ENCODE measurements at regions not wholly inside any gene's neighbourhood (a gene's known extent, or its start where the extent isn't known, plus 50 kb on each side); places are given as distances from the start of the nearest gene placed in this dataset.
A peak's percentile ranks its signal among the peaks of the same experiment; 100 is the strongest.
"Not testable (repeated sequence)": the region's sequence is repeated elsewhere in the genome, so short reads cannot be mapped to it uniquely, and the experiment has no call there.

- DNase-seq (ENCODE audit: extremely low read depth in 1 of 11, low read depth in 9 of 11, low spot score in 4 of 11), result no peak
Measured at GRCh38 chr4:177771645-177772044, 329.4 kb upstream of the AGA start.

DNA sequence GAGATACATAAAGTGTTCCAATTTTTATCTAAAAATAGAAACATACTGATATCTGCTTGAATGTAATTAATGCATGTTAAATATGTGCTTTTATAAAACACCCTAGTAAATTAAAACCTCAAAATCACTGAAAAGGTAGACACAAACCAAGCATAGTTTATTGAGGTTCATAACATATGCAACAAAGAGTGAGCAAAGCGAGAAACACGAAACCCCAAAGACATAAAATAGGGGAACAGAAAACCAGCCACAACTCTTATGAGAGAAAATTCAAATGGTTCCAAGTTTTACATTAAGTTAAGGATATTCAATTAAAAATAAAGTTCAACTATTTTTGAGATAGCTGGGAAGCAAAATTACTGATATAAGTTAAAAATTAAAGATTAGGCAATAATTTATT lies 336.4 kb upstream of the AGA start:
- no peak for DNase-seq (ENCODE audit: extremely low read depth in 1 of 11, low read depth in 9 of 11, low spot score in 4 of 11)

DNA sequence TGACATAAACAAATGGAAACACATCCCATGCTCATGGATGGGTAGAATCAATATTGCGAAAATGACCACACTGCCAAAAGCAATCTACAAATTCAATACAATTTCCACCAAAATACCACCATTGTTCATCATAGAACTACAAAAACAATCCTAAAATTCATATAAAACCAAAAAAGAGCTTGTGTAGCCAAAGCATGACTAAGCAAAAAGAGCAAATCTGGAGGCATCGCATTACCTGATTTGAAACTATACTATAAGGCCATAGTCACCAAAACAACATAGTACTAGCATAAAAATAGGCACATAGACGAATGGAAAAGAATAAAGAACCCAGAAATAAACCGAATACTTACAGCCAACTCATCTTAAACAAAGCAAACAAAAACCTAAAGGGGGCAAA lies 342.8 kb upstream of the AGA start:
- no peak for DNase-seq (ENCODE audit: extremely low read depth in 1 of 11, low read depth in 9 of 11, low spot score in 4 of 11)

DNA sequence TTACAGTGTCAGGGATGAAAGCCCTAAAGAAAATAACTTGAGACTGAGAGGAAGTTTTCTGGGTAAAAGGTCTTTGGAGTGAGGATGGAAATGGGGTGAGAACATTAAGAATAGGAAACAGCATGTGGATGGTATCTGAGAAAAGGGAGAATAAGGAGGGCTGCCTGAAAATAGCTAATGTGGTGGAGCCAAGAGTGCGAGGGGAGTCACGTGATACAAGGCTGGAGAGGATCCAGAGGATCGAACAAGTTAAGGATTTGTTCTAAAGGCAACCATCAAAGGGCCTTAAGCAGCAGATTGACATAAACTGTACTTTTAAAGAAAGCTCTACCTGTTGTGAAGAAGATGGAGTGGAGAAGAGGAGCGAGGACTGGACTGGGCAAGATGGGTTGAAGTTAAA lies 347.4 kb upstream of the AGA start:
- DNase-seq (ENCODE audit: extremely low read depth in 1 of 11, low read depth in 9 of 11, low spot score in 4 of 11), result no peak

DNA sequence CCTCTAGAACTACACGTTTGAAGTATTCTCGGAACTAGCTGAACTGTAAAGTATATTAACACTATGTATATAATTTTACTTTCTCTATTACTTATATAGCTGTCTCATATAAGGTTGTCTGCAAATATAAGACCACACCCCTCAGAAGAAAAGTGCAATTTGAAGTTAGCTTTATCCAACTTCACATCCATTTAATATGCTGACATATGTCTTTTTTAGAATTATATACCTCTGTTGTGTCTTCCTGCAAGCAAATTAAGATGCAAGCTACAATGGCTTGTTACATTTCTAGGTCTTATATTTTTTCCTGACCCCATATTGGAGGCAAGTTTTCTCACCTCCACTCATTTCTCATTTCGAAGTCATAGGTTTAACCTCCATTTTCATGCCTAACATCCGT lies 349.0 kb upstream of the AGA start:
- DNase-seq (ENCODE audit: extremely low read depth in 1 of 11, low read depth in 9 of 11, low spot score in 4 of 11), result no peak

GRCh38 chr4:177796841-177797240 lies 354.6 kb upstream of the AGA start:
- DNase-seq (ENCODE audit: extremely low read depth in 1 of 11, low read depth in 9 of 11, low spot score in 4 of 11), result no peak

DNA sequence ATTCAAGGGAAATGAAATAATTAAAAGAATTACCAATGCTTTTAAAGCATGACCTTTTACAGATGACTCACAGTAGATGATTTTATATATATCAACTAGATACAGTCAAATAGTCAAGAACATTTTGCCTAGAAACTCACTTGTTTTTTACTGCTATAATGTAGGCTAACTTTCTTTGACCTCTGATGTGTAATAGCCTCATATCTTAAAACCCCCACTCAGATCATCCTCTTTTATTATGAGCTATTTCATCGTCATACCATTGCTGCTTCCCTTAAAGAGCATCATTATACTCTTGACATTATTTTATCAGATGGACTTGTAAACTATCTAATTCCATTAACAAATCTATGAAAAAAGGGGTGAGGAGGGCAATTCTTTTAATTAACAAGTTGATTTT lies 355.9 kb upstream of the AGA start:
- no peak for DNase-seq (ENCODE audit: extremely low read depth in 1 of 11, low read depth in 9 of 11, low spot score in 4 of 11)

- DNase-seq (ENCODE audit: extremely low read depth in 1 of 11, low read depth in 9 of 11, low spot score in 4 of 11), result no peak
Measured at GRCh38 chr4:177802162-177802561, 359.9 kb upstream of the AGA start.

DNA sequence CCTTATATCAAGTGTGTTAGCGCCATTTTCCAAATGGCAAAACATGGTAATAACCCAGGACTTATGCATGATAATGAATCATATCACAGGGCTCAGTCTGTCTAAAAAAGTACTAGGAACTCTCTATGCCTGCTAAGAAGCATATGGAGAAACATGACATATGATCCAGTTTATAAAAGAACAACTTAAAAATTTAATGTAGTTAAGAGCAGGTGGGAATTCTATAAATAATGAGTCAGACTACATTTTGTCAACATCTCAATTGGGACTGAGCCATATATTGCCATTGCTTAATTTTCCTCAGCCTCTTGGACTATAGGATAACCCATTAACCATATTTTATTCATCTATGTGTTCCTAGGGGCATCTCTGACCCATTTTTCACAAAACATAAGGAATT lies 360.4 kb upstream of the AGA start:
- DNase-seq (ENCODE audit: extremely low read depth in 1 of 11, low read depth in 9 of 11, low spot score in 4 of 11), result no peak

DNA sequence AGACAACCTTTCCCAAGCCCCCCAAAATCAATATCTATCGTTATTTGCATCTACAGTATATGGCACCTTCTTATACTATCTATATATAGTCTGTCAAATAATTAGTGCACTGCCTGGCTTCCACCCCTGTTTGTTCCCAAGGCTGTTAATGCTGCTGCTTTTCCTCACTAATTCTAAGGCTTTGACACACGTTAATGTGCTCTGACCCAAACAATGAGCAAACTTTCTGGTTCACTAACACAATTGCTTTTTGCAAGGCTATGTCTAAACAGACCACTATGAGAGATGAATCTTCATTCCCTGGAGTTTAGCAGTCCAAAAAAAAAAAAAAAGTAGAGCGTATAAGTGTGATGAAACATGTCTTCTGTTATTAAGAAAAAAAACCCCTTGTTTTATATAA lies 360.9 kb upstream of the AGA start:
- no peak for DNase-seq (ENCODE audit: extremely low read depth in 1 of 11, low read depth in 9 of 11, low spot score in 4 of 11)

DNA sequence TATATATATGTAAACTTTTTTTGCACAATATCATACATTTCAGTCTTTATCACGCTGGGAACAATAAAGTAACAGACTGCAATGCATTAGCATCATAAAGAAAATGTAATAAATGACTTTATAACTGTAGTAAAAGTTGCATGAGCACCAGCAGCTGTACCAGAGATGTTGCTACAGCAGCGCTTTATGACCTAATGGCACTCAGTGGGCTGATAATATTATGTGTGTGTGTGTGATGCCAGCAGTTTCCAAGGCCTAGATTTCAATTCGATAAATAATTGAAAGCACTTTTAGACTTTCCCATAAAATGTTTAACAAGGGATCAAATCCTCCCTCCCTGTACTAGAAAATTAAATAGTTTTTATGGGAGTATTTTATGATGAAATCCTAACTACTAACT lies 367.6 kb upstream of the AGA start:
- peak in 1 of 11 donors; percentile 5 for DNase-seq (ENCODE audit: extremely low read depth in 1 of 11, low read depth in 9 of 11, low spot score in 4 of 11)

DNA sequence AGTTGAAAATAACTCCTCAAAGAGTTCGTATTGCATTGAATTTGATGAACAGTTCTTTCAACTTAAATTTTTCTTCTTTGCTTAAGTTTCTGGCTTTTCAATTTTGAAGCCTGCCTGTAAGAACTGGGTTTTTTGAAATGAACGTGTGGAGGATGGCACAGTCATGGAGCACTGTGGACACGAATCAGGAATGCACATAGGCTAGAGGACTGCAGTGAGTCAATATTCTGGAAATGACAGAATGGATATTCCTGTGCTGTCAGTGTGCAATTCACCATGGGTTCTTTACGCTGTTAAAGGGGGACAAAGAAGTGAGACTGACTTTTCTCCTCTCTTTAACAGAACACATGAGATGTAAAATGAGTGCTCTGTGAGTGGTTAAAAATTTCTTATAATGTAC lies 368.0 kb upstream of the AGA start:
- DNase-seq (ENCODE audit: extremely low read depth in 1 of 11, low read depth in 9 of 11, low spot score in 4 of 11), result no peak

DNA sequence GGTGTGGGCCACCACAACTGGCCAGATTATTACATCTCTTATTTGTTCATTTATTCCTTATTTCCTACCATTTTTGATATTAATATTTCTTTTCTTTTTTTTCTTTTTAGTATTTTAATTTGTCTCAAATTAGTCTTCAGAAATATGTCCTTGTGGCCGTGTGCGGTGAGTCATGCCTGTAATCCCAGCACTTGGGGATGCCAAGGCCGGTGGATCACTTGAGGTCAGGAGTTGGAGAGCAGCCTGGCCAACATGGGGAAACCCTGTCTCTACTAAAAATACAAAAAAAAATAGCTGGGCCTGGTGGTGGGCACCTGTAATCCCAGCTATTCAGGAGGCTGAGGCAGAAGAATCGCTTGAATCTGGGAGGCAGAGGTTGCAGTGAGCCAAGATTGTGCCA lies 376.2 kb upstream of the AGA start:
- not testable (repeated sequence) for DNase-seq (ENCODE audit: extremely low read depth in 1 of 11, low read depth in 9 of 11, low spot score in 4 of 11)

DNA sequence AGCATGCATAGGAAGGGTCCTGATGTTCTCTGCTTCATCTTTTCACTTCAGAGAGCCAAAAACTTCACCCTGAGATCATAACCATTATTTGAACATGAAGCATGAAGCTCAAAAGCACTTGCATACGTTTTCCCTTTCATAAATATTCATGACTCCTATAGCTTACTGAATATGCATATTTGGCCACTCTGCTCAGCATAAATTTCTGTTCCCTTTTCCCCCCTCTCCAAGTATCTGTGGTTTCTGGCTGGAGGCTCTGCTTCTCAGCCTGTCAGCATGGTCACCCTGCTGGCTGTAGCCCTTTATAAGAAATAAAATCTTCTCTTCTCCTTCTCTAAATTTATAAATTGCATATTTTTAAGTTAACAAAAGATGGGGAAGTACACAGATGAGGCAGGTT lies 384.7 kb upstream of the AGA start:
- no peak for DNase-seq (ENCODE audit: extremely low read depth in 1 of 11, low read depth in 9 of 11, low spot score in 4 of 11)

DNA sequence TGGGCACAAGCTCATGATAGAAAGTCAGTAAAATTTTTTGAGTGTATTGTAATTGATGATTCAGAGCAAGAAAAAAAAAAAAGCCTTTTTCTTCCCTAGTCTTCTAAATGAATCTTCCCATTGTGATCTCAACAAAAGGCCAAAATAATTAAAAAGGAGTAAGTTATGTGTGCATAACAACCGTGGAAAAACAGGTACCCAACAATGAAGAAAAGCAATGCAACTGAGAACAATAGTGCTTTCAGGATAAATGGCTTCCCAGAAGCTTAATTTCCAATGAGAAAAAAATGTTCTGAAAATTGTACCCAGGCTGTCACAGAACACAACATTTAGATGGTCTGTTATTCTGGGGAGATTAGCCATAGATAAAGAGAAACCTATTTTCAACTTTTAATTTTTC lies 399.0 kb upstream of the AGA start:
- DNase-seq (ENCODE audit: extremely low read depth in 1 of 11, low read depth in 9 of 11, low spot score in 4 of 11), result no peak

GRCh38 chr4:177853229-177853628 lies 411.0 kb upstream of the AGA start:
- no peak for DNase-seq (ENCODE audit: extremely low read depth in 1 of 11, low read depth in 9 of 11, low spot score in 4 of 11)

DNA sequence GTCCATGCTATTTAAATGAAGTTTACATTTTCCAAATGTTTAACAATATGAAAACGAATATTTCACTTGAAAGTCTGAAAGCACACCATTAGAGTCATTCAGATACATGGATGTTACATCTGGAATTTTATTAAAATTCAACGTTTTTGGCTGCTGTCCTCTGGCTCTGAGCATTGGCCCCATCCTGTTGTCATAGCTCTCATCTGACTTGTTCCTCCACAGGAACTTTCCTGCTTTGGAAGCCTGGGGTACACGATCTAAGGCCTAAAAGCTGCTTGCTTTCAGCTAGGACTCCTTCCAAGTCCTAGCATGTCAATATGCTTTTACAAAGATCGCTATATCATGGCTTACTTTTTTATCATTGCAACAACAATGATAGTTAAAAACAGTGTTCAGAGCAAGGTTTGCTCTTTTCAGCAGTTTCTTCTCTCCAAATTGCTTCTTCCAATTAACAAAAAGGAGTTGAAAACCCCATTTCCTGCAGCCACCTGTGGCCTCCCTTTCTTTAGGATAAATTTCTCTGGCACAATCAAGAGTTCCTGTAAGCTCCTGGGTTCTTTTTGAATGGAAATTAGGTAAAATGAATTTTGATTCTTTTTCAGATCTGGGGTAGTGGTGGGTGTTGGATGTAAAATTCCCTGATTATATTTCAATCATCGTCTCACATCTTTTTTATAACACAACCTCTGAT lies 413.4 kb upstream of the AGA start:
- no peak for DNase-seq (ENCODE audit: extremely low read depth in 1 of 11, low read depth in 9 of 11, low spot score in 4 of 11)

DNA sequence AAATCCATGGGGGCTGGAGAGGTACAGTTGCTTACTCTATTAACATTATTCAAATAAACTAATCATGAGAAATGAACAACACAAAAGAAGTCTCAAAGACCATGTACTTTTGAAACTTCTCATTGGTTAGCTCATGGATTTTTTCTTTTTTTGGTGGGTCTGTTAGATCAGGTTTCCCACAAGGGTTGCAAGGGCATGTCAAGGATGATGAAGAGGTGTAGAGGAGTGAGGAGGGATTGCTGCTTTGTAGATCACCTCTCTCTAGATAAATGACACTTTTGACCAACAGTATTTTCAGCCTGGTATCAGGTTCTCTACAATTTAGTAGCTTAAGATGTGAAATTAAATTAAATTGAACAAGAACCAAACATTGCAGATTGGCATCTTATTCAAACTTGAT lies 417.9 kb upstream of the AGA start:
- DNase-seq (ENCODE audit: extremely low read depth in 1 of 11, low read depth in 9 of 11, low spot score in 4 of 11), result peak in 8 of 11 donors; percentile 0 to 27 (median 10)

DNA sequence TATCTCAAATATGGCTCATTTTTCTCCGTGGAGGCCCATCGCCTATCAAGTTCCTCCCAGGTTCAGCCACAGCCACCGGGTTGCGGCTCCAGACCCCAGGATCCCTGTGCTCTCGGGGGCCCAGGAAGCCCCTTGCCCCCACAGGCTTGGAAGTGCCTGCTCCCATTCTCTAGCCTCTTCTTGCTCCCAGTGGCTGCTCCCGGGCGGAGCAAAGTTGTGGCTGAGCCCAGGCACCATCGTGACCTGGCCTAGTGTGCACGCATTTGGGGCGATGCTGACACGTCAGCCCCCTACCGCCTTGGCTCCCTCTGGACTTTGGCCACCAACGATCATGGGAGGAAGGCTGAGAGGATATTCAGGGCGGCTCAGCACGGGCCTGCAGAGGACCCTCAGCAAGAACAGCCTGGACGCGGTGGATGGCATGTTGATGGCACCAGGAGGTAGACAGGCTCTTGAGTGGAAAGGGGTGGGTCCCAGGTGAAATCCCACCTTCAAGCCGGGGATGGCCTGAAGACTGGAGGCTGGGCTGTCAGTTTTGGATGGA lies 419.4 kb upstream of the AGA start:
- DNase-seq (ENCODE audit: extremely low read depth in 1 of 11, low read depth in 9 of 11, low spot score in 4 of 11), result no peak

DNA sequence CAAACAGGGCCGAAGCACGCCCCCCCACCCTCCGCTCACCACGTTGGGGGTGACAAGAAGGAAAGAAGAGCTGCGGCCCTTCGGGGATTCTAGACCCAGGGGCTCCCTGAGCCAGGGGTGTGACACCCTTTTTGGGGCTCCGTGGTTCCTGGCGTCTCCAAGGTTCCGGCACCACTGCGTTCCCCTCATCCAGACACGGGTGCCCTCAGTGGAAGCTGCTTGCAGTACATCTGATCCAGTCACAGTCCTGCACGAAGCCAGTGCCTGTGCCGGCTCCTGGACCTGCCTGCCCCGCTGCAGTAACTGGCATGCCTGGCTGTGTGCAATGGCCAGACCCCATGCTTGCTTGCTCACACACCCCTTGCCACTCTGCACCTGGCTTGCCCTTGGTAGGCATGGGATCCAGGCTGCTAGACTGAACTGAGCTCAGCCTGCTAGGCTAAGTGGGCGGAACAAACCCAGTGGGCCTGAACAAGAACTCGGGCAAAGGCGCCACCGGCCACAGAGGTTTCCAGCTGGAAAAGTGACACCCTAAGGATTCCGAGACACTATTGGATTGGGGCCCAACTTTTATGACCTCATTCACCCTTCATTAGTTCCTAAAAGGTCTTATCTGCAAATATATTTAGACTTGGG lies 420.4 kb upstream of the AGA start:
- no peak for DNase-seq (ENCODE audit: extremely low read depth in 1 of 11, low read depth in 9 of 11, low spot score in 4 of 11)

GRCh38 chr4:177879851-177880250 lies 437.6 kb upstream of the AGA start:
- DNase-seq (ENCODE audit: extremely low read depth in 1 of 11, low read depth in 9 of 11, low spot score in 4 of 11), result no peak
